ENCODE measurements at regions not wholly inside any gene's neighbourhood (a gene's known extent, or its start where the extent isn't known, plus 50 kb on each side); places are given as distances from the start of the nearest gene placed in this dataset.

DNA sequence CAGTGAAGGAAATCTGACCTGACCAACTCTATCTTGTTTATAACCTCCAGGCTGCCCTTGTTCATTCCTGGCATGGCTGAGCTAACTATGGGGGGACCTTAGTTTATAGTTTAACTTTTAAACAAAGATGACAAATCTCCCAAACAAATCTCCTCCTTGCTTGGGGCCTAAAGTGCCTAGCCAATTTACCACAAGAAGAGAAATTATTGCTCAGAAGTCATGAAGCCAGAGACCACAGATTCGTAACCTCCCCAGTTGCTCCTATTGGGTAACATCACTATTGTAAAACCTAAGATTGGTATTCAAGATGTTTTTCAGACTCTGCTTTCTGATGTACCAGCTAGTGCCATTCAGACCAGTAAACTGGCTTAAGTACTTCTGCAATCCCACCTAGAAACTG lies 649.4 kb upstream of the SLC8A1 start:
- no peak overlapping the region for H2AFZ ChIP-seq (ENCODE audit: insufficient read depth, low read depth, low read length, poor library complexity, severe bottlenecking)
- H3K79me2 ChIP-seq (ENCODE audit: insufficient read depth, low read length) = no peaks in the 10 kb centered on the region
- H3K9me3 ChIP-seq (replicated peaks in 1 of 2; ENCODE audit: control insufficient read depth in 1 of 2, insufficient read depth in 1 of 2, low read length in 2 of 2) = no peaks in the 10 kb centered on the region
- no peak overlapping the region for H3K4me2 ChIP-seq (replicated peaks; ENCODE audit: extremely low read depth, low read length, poor library complexity, severe bottlenecking)
- no peak for DNase-seq
- H3K36me3 Mint-ChIP-seq = no peaks in the 10 kb centered on the region
- WGBS (ENCODE audit: insufficient coverage) = 100% methylated on average over 1 of the region's 1 CpG
- intact Hi-C loops (cut with micrococcal nuclease) = no loop called here
- TF ChIP-seq, protein P1, sequence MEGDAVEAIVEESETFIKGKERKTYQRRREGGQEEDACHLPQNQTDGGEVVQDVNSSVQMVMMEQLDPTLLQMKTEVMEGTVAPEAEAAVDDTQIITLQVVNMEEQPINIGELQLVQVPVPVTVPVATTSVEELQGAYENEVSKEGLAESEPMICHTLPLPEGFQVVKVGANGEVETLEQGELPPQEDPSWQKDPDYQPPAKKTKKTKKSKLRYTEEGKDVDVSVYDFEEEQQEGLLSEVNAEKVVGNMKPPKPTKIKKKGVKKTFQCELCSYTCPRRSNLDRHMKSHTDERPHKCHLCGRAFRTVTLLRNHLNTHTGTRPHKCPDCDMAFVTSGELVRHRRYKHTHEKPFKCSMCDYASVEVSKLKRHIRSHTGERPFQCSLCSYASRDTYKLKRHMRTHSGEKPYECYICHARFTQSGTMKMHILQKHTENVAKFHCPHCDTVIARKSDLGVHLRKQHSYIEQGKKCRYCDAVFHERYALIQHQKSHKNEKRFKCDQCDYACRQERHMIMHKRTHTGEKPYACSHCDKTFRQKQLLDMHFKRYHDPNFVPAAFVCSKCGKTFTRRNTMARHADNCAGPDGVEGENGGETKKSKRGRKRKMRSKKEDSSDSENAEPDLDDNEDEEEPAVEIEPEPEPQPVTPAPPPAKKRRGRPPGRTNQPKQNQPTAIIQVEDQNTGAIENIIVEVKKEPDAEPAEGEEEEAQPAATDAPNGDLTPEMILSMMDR (IDR thresholded peaks at IDR 0.05) = no peak
- H3K27ac ChIP-seq (ENCODE audit: low read depth in 1 of 2, low read length in 2 of 2) = no peak overlapping the region
- H3K27me3 Mint-ChIP-seq (ENCODE audit: low read depth in 3 of 3) = no peaks in the 10 kb centered on the region
- no peaks in the 10 kb centered on the region for H3K4me1 ChIP-seq (ENCODE audit: control insufficient read depth in 1 of 2, insufficient read depth in 2 of 2, low read length in 2 of 2)
- no peak overlapping the region for H3K27ac Mint-ChIP-seq
- H3K4me3 Mint-ChIP-seq = no peak overlapping the region
- no peak overlapping the region for H3K9ac ChIP-seq (ENCODE audit: insufficient read depth, low read length, poor library complexity, severe bottlenecking)
- H4K20me1 ChIP-seq (ENCODE audit: insufficient read depth, low read length) = no peaks in the 10 kb centered on the region
- H3K4me1 Mint-ChIP-seq = no peaks in the 10 kb centered on the region
- H3K4me3 ChIP-seq (replicated peaks in 1 of 3; ENCODE audit: low read depth in 2 of 3, low read length in 3 of 3) = no peak overlapping the region
- H3K27me3 ChIP-seq (ENCODE audit: control insufficient read depth in 2 of 2, insufficient read depth in 2 of 2, low read length in 2 of 2) = no peaks in the 10 kb centered on the region
- H3K36me3 ChIP-seq (replicated peaks in 1 of 2; ENCODE audit: control insufficient read depth in 1 of 2, insufficient read depth in 2 of 2, low read length in 2 of 2) = no peaks in the 10 kb centered on the region
- peaks cover 0 to 8% (median 3%) of the 10 kb centered on the region in 7 donors for H3K9me3 Mint-ChIP-seq

DNA sequence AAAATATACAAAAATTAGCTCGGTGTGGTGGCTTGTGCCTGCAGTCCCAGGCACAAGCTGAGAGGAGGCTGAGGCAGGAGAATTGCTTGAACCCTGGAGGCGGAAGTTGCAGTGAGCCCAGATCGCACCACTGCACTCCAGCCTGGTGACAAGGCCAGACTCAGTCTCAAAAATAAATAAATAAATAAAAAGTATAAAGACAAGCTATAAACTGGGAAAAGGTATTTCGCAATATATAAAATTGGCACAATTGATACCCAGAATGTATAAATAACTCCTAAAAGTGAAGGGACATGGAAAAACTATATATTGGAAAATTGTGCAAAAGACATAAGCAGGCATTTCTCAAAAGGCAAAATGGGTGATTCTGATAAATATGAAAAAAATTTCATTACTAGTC lies 657.9 kb upstream of the SLC8A1 start:
- no peaks in the 10 kb centered on the region for H3K79me2 ChIP-seq (ENCODE audit: insufficient read depth, low read length)
- no peaks in the 10 kb centered on the region for H3K4me1 ChIP-seq (ENCODE audit: control insufficient read depth in 1 of 2, insufficient read depth in 2 of 2, low read length in 2 of 2)
- H3K27me3 ChIP-seq (ENCODE audit: control insufficient read depth in 2 of 2, insufficient read depth in 2 of 2, low read length in 2 of 2) = no peaks in the 10 kb centered on the region
- intact Hi-C loops (cut with micrococcal nuclease) = no loop called here
- H3K36me3 ChIP-seq (replicated peaks in 1 of 2; ENCODE audit: control insufficient read depth in 1 of 2, insufficient read depth in 2 of 2, low read length in 2 of 2) = no peaks in the 10 kb centered on the region
- H3K4me3 ChIP-seq (replicated peaks in 1 of 3; ENCODE audit: low read depth in 2 of 3, low read length in 3 of 3) = no peak overlapping the region
- H3K27ac ChIP-seq (ENCODE audit: low read depth in 1 of 2, low read length in 2 of 2) = no peak overlapping the region
- Mint-ChIP-seq H3K27me3 (ENCODE audit: low read depth in 3 of 3) (no peaks in the 10 kb centered on the region), H3K4me1 (no peaks in the 10 kb centered on the region), H3K27ac (no peak overlapping the region), H3K4me3 (no peak overlapping the region), H3K9me3 (peaks cover 0 to 14% (median 0%) of the 10 kb centered on the region in 7 donors), H3K36me3 (no peaks in the 10 kb centered on the region)
- H3K4me2 ChIP-seq (replicated peaks; ENCODE audit: extremely low read depth, low read length, poor library complexity, severe bottlenecking) = no peak overlapping the region
- DNase-seq = no peak
- no peaks in the 10 kb centered on the region for H3K9me3 ChIP-seq (replicated peaks in 1 of 2; ENCODE audit: control insufficient read depth in 1 of 2, insufficient read depth in 1 of 2, low read length in 2 of 2)
- no peaks in the 10 kb centered on the region for H4K20me1 ChIP-seq (ENCODE audit: insufficient read depth, low read length)
- TF ChIP-seq, protein P1 (IDR thresholded peaks at IDR 0.05) = no peak
- no peak overlapping the region for H3K9ac ChIP-seq (ENCODE audit: insufficient read depth, low read length, poor library complexity, severe bottlenecking)
- no CpG with 5 or more reads among the region's 4 CpGs for WGBS (ENCODE audit: insufficient coverage)
- no peak overlapping the region for H2AFZ ChIP-seq (ENCODE audit: insufficient read depth, low read depth, low read length, poor library complexity, severe bottlenecking)
